CD4-positive, alpha-beta T cell (primary cell): ENCODE measurements at regions not wholly inside any gene's neighbourhood (a gene's known extent, or its start where the extent isn't known, plus 50 kb on each side); places are given as distances from the start of the nearest gene placed in this dataset.
"Not testable (repeated sequence)": the region's sequence is repeated elsewhere in the genome, so short reads cannot be mapped to it uniquely, and the experiment has no call there.

Source experiments
- ATAC-seq: fragments of 200-7000 bp; cut with Tn5 transposase; one replicate; pipeline ENCODE4 v1.10.0; 2022; ENCODE audit warnings: mild to moderate bottlenecking; ENCODE audit not compliant: poor library complexity
- CTCF ChIA-PET: fragments of 350-600 bp; sonication (Branson Sonifier 250); formaldehyde crosslinking; loops from one replicate; lab custom pipeline; 2021; ENCODE audit warnings: antibody characterized with exemption, inconsistent platforms; lab: Charles Lee
- POLR2A ChIA-PET: fragments of 350-600 bp; sonication (Branson Sonifier 250); formaldehyde crosslinking; loops from one replicate; lab custom pipeline; 2021; ENCODE audit warnings: antibody characterized with exemption, inconsistent platforms; lab: Charles Lee
- DNase-seq, 14 experiments: peaks; one replicate each; pipeline ENCODE4 v3.0.0-alpha.2; 2013 to 2020; ENCODE audit warnings: mixed read lengths in 2 of 14
- H3K27ac ChIP-seq, 2 donors: one replicate each; pipeline versions ENCODE4 v1.5.1 to v1.7.0; 2013; ENCODE audit warnings: low read length in 2 of 2, low read depth in 1 of 2, mild to moderate bottlenecking in 1 of 2
- H3K27me3 ChIP-seq, 2 experiments: 1 replicate in 1 of 2; 2 replicates in 1 of 2; pipeline versions ENCODE4 v1.6.1 to v1.7.0; 2013; ENCODE audit warnings: low read length in 2 of 2, control low read depth in 1 of 2, mild to moderate bottlenecking in 1 of 2, moderate library complexity in 1 of 2; ENCODE audit not compliant: insufficient read depth in 2 of 2, control insufficient read depth in 1 of 2
- H3K36me3 ChIP-seq: one replicate; pipeline ENCODE4 v1.6.1; 2013; ENCODE audit warnings: low read length, control low read depth; ENCODE audit not compliant: insufficient read depth
- H3K4me1 ChIP-seq: one replicate; pipeline ENCODE4 v1.6.1; 2013; ENCODE audit warnings: low read length, control low read depth; ENCODE audit not compliant: insufficient read depth
- H3K4me3 ChIP-seq: one replicate; pipeline ENCODE4 v1.5.1; 2013; ENCODE audit warnings: mild to moderate bottlenecking, low read length, moderate library complexity
- H3K9me3 ChIP-seq, 2 experiments: 1 replicate in 1 of 2; 2 replicates in 1 of 2; pipeline versions ENCODE4 v1.6.1 to v1.7.0; 2013; ENCODE audit warnings: low read length in 2 of 2, mild to moderate bottlenecking in 2 of 2, control low read depth in 1 of 2, moderate library complexity in 1 of 2; ENCODE audit not compliant: control insufficient read depth in 1 of 2, insufficient read depth in 1 of 2
- H3K27ac Mint-ChIP-seq: one replicate; pipeline ENCODE4 v1.8.0; 2020; ENCODE audit warnings: mixed read lengths
- H3K27me3 Mint-ChIP-seq: one replicate; pipeline ENCODE4 v1.8.0; 2021; ENCODE audit warnings: mixed read lengths
- H3K36me3 Mint-ChIP-seq: one replicate; pipeline ENCODE4 v1.8.0; 2021; ENCODE audit warnings: low read depth, mixed read lengths
- H3K4me1 Mint-ChIP-seq: one replicate; pipeline ENCODE4 v1.8.0; 2021; ENCODE audit warnings: low read depth, mixed read lengths
- H3K4me3 Mint-ChIP-seq: one replicate; pipeline ENCODE4 v1.8.0; 2020; ENCODE audit warnings: mild to moderate bottlenecking, mixed read lengths
- H3K9me3 Mint-ChIP-seq: one replicate; pipeline ENCODE4 v1.8.0; 2020; ENCODE audit warnings: mixed read lengths
- intact Hi-C, 2 experiments: fragments of 100-400 bp; cut with DNase I in 1 of 2; cut with micrococcal nuclease in 1 of 2; formaldehyde crosslinking; loops; one replicate each; pipeline versions ENCODE4 v1.15.1 to v1.9.0; 2023 to 2025; cut with DNase I, micrococcal nuclease
- TF ChIP-seq, protein P1 (sequence below): fragments of 200-600 bp; IDR thresholded peaks from one replicate; pipeline ENCODE4 v1.8.0; 2022; ENCODE audit warnings: antibody characterized with exemption, mild to moderate bottlenecking

DNA sequence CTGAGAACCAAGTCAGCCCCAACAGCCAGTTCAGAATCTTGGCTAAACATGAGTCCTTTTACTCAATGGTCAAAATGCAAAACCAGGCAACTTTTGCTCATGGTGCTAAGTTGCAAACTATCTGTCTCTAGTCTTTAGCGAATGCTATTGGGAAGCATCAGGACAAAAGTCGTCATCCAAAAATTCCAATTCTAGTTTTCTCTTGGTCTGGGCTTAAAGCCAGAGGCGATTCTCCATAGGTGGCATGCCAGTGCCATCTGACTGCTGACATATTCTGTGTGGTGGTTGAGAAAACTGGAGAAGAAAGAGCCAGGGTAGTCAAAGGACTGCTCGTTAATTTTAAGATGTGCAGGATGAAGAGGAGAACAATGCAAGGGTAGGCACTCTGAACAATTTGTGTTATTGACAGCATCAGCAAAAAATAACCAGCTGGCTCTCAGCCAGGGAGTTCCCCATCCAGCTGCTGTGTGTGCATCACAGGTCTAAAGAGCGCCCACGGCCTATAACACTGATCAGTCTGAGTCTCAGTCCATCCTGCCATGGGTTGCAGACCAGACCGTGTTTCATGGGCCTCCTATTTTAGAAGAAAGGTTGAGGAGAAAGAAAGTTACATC, 313.6 kb downstream of the ALDH8A1 start:
- Histone ChIP-seq H3K27me3 (no peaks in the 10 kb centered on the region), H3K4me3 (no peak overlapping the region), H3K36me3 (no peaks in the 10 kb centered on the region), H3K9me3 (no peaks in the 10 kb centered on the region), H3K27ac (no peak overlapping the region), H3K4me1 (peaks cover 11% of the 10 kb centered on the region)
- ChIA-PET POLR2A (no interaction called here), CTCF (interaction anchor here (1.0 to 1.5 kb wide), 2 partner anchors 100 to 458 kb away, joined by 3 read pairs; no protein-coding TSS in a partner anchor)
- TF ChIP-seq, protein P1, sequence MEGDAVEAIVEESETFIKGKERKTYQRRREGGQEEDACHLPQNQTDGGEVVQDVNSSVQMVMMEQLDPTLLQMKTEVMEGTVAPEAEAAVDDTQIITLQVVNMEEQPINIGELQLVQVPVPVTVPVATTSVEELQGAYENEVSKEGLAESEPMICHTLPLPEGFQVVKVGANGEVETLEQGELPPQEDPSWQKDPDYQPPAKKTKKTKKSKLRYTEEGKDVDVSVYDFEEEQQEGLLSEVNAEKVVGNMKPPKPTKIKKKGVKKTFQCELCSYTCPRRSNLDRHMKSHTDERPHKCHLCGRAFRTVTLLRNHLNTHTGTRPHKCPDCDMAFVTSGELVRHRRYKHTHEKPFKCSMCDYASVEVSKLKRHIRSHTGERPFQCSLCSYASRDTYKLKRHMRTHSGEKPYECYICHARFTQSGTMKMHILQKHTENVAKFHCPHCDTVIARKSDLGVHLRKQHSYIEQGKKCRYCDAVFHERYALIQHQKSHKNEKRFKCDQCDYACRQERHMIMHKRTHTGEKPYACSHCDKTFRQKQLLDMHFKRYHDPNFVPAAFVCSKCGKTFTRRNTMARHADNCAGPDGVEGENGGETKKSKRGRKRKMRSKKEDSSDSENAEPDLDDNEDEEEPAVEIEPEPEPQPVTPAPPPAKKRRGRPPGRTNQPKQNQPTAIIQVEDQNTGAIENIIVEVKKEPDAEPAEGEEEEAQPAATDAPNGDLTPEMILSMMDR: no peak
- no peaks in the 10 kb centered on the region for H3K27me3 Mint-ChIP-seq
- intact Hi-C loops: loop anchor here (10.0 kb wide), 2 partner anchors 111 to 121 kb away; no protein-coding TSS in a partner anchor
- peak in 12 of 14 experiments; percentile 3 to 76 (median 30) for DNase-seq
- ATAC-seq: peak; percentile 19
- no peak overlapping the region for H3K4me3 Mint-ChIP-seq
- no peaks in the 10 kb centered on the region for H3K36me3 Mint-ChIP-seq
- no peak overlapping the region for H3K27ac Mint-ChIP-seq
- H3K9me3 Mint-ChIP-seq: no peaks in the 10 kb centered on the region
- H3K4me1 Mint-ChIP-seq: peaks cover 30% of the 10 kb centered on the region

DNA sequence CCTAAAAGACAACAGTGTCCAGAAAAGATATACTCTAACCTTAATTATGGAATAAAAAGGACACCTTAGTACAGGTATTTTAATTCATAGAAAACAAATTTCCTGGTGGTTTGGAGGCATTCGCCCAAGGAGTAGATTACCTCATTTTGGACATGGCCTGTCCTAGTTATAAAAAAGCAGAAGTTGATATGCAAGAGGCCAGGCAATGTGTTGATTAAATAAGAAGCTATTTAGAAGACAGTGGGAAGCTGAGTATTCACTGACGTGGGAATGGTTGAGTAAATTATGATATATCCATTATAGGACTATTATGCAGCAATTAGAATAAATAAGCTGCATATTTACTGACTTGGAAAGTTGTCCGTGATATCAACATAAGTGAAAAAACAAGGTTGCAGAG, 314.9 kb downstream of the ALDH8A1 start:
- Histone ChIP-seq H3K27ac (no peak overlapping the region), H3K4me1 (peaks cover 11% of the 10 kb centered on the region), H3K27me3 (no peaks in the 10 kb centered on the region), H3K4me3 (no peak overlapping the region), H3K36me3 (no peaks in the 10 kb centered on the region), H3K9me3 (no peaks in the 10 kb centered on the region)
- TF ChIP-seq, protein P1: no peak
- no peaks in the 10 kb centered on the region for H3K27me3 Mint-ChIP-seq
- H3K36me3 Mint-ChIP-seq: no peaks in the 10 kb centered on the region
- ATAC-seq (no peak), DNase-seq (no peak)
- intact Hi-C loops: loop anchor here (10.0 kb wide), 2 partner anchors 110 to 120 kb away; no protein-coding TSS in a partner anchor
- CTCF ChIA-PET: interaction anchor here (1.1 kb wide), 1 partner anchor 461 kb away, joined by 3 read pairs; no protein-coding TSS in a partner anchor
- peaks cover 36% of the 10 kb centered on the region for H3K4me1 Mint-ChIP-seq
- no peak overlapping the region for H3K27ac Mint-ChIP-seq
- H3K4me3 Mint-ChIP-seq: no peak overlapping the region
- no peaks in the 10 kb centered on the region for H3K9me3 Mint-ChIP-seq
- POLR2A ChIA-PET: no interaction called here

DNA sequence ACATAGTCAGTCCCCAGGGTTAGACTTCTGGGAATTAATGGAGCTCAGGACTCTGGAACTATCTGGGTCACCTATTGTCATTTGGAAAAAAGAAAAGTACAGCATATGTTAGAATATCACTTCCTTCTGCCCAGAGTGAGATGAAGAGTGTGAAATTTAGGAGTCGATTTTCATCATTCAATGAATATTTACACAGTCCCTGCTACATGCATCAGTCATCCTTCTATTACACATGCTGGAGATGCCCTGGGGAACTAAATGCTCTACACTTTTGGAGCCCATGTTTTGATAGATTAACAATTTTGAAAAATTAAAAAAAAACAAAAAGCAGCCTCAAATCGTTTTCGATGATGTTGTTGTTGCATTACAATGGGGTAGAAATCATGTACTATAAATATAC, 315.4 kb downstream of the ALDH8A1 start:
- no peaks in the 10 kb centered on the region for H3K36me3 Mint-ChIP-seq
- TF ChIP-seq, protein P1: no peak
- POLR2A ChIA-PET: no interaction called here
- intact Hi-C loops: loop anchor here (10.0 kb wide), 2 partner anchors 110 to 120 kb away; no protein-coding TSS in a partner anchor
- H3K9me3 Mint-ChIP-seq: no peaks in the 10 kb centered on the region
- H3K36me3 ChIP-seq: no peaks in the 10 kb centered on the region
- no peaks in the 10 kb centered on the region for H3K9me3 ChIP-seq
- H3K4me3 Mint-ChIP-seq: no peak overlapping the region
- H3K27me3 ChIP-seq: no peaks in the 10 kb centered on the region
- peaks cover 11% of the 10 kb centered on the region for H3K4me1 ChIP-seq
- H3K27me3 Mint-ChIP-seq: no peaks in the 10 kb centered on the region
- ATAC-seq: no peak
- peaks cover 36% of the 10 kb centered on the region for H3K4me1 Mint-ChIP-seq
- no peak overlapping the region for H3K27ac ChIP-seq
- DNase-seq: no peak
- H3K4me3 ChIP-seq: no peak overlapping the region
- CTCF ChIA-PET: interaction anchor here (1.1 kb wide), 1 partner anchor 461 kb away, joined by 3 read pairs; no protein-coding TSS in a partner anchor
- H3K27ac Mint-ChIP-seq: no peak overlapping the region

DNA sequence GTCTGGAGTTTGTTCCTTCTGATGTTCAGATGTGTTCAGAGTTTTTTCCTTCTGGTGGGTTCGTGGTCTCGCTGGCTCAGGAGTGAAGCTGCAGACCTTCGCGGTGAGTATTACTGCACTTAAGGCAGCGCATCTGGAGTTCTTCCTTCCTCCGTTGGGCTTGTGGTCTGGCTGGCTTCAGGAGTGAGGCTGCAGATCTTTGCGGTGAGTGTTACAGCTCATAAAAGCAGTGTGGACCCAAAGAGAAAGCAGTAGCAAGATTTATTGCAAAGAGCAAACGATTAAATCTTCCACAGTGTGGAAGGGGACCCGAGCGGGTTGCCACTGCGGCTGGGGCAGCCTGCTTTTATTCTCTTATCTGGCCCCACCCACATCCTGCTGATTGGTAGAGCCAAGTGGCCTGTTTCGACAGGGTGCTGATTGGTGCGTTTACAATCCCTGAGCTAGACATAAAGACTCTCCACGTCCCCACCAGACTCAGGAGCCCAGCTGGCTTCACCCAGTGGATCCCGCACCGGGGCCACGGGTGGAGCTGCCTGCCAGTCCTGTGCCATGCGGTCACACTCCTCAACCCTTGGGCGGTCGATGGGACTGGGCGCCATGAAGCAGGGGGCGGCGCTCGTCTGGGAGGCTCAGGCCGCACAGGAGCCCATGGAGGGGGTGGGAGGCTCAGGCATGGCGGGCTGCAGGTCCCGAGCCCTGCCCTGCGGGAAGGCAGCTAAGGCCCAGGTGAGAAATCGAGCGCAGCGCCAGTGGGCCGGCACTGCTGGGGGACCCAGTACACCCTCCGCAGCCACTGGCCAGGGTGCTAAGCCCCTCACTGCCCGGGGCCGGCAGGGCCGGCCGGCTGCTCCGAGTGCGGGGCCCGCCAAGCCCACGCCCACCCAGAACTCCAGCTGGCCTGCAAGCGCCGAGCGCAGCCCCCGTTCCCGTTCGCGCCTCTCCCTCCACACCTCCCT, 315.3 kb upstream of the SGK1 start:
- H3K27me3 Mint-ChIP-seq, H3K9me3 ChIP-seq, CTCF ChIA-PET, H3K27me3 ChIP-seq, POLR2A ChIA-PET, H3K27ac ChIP-seq, H3K36me3 Mint-ChIP-seq, H3K9me3 Mint-ChIP-seq, H3K36me3 ChIP-seq: not testable (repeated sequence)
- Mint-ChIP-seq H3K27ac (peak overlapping the region; percentile 3), H3K4me3 (peak overlapping the region; percentile 78), H3K4me1 (peaks cover 36% of the 10 kb centered on the region)
- intact Hi-C loops: loop anchor here (10.0 kb wide), 2 partner anchors 108 to 118 kb away; no protein-coding TSS in a partner anchor
- H3K4me3 ChIP-seq: peak overlapping the region; percentile 46
- peaks cover 11% of the 10 kb centered on the region for H3K4me1 ChIP-seq
- ATAC-seq (peak; percentile 56), DNase-seq (peak in 12 of 14 experiments; percentile 2 to 56 (median 19))
